ENCODE measurements at regions not wholly inside any gene's neighbourhood (a gene's known extent, or its start where the extent isn't known, plus 50 kb on each side); places are given as distances from the start of the nearest gene placed in this dataset.

DNA sequence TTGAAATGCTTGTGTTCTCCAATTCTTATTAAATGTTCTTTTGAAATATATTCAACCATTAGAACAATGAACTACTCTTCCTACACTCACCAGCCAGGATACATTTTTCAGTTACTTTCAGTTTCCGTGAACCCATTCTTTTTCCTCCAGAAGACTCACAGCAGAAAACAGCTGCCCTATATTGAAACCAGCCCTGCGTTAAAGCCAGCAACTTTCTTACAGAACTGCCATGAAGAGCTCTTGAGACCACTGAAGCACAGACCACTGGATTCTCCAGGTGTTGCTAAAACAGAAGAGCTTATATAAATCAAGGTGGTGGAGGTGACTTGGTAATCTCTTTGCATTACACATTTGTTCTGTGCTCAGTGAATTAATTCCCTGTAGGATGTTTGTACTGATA, 365.9 kb upstream of the C9orf72 start:
- TF ChIP-seq, protein P1, sequence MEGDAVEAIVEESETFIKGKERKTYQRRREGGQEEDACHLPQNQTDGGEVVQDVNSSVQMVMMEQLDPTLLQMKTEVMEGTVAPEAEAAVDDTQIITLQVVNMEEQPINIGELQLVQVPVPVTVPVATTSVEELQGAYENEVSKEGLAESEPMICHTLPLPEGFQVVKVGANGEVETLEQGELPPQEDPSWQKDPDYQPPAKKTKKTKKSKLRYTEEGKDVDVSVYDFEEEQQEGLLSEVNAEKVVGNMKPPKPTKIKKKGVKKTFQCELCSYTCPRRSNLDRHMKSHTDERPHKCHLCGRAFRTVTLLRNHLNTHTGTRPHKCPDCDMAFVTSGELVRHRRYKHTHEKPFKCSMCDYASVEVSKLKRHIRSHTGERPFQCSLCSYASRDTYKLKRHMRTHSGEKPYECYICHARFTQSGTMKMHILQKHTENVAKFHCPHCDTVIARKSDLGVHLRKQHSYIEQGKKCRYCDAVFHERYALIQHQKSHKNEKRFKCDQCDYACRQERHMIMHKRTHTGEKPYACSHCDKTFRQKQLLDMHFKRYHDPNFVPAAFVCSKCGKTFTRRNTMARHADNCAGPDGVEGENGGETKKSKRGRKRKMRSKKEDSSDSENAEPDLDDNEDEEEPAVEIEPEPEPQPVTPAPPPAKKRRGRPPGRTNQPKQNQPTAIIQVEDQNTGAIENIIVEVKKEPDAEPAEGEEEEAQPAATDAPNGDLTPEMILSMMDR (conservative IDR thresholded peaks at IDR 0.05; ENCODE audit: low read length) = no peak

DNA sequence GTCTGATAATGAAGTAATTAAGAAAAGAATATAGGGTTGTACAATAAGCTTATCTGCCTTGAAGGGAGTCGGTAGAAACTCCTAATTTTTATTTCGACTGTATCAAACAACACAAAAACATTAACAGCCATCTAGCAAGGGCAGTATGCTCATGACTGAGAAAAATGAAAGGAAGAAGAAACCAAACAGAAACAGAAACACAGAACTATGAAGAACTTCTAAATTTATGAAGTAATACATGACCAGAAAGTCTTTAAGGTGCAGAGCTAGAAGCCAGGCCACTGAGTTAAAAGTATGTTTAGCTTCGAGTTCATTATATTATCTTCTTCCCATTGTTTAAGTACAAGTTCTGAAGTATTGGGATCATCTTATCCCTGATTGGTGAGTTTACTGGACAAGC, 367.3 kb upstream of the C9orf72 start:
- TF ChIP-seq, protein P1 (conservative IDR thresholded peaks at IDR 0.05; ENCODE audit: low read length) = no peak
- H3K4me3 ChIP-seq (ENCODE audit: low read length) = no peak overlapping the region
- no peak for DNase-seq (ENCODE audit: low read depth)

More for the DNA sequence above, 365.9 kb upstream of the C9orf72 start:
- H3K4me3 ChIP-seq (ENCODE audit: low read length) = no peak overlapping the region
- DNase-seq (ENCODE audit: low read depth) = no peak

DNA sequence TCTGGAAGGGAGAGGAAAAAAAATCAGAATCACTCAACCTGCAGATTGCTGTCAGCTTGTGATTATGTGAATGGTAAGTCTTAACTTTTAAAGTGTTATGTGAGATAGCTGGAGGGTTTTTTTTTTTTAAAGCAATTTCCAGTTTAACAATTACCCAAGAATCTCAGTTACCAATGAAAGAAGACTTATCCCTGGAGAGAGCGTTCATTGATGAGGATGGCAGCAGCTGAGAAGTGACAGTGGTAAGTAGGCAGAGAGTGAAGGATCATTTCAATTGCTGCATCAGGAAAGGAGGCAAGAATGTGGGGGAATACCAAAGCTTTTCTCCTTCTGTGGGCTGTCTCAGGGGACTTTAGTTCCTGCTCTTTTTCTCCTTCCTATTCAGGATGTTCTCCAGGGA, 370.2 kb upstream of the C9orf72 start:
- H3K4me3 ChIP-seq (ENCODE audit: low read length) = no peak overlapping the region
- DNase-seq (ENCODE audit: low read depth) = no peak
- TF ChIP-seq, protein P1 (conservative IDR thresholded peaks at IDR 0.05; ENCODE audit: low read length) = no peak

- DNase-seq (ENCODE audit: low read depth) = peak; percentile 1
- TF ChIP-seq, protein P1 (conservative IDR thresholded peaks at IDR 0.05; ENCODE audit: low read length) = no peak
- no peak overlapping the region for H3K4me3 ChIP-seq (ENCODE audit: low read length)
These were observed 372.1 kb upstream of the C9orf72 start for GRCh38 chr9:27945386-27945785.

DNA sequence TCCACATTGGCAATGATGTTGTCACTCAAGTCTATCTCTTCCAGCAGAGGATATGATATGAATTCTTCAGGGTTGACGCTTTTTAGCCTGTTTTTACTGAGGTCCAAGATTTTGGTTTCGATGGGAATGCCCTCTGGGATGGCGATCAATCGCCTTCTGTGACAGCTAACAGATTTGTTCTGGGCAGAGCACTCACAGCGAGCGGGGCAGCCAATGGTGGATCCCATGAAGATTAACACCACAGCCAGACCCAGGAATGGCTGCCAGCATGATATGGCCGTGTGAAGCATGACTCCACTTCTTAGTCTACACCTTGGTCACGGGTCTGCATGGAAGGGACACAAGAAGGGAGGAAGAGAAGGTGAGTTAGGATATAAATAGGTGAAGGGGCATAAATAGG, 377.1 kb upstream of the C9orf72 start:
- no peak overlapping the region for H3K4me3 ChIP-seq (ENCODE audit: low read length)
- TF ChIP-seq, protein P1 (conservative IDR thresholded peaks at IDR 0.05; ENCODE audit: low read length) = no peak

DNA sequence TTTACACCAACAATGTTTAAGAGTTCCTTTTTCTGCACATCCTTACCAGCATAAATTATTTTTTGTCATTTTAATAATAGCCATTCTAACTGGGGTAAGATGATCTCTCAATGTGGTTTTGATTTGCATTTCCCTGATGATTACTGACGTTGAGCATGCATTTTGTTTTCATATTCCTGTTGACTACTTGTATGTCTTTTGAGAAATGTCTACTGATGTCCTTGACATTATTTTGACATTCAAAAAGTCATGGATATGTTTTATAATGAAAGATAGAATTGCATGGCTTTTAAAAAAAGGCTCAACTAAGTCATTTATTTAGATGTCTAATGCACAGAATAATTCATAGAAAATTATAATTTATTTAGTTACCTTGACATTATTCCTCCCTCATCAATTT, 381.6 kb upstream of the C9orf72 start:
- no peak overlapping the region for H3K4me3 ChIP-seq (ENCODE audit: low read length)
- DNase-seq (ENCODE audit: low read depth) = no peak
- TF ChIP-seq, protein P1 (conservative IDR thresholded peaks at IDR 0.05; ENCODE audit: low read length) = no peak

More for the DNA sequence above, 377.1 kb upstream of the C9orf72 start:
- no peak for DNase-seq (ENCODE audit: low read depth)

- no peak overlapping the region for H3K4me3 ChIP-seq (ENCODE audit: low read length)
- TF ChIP-seq, protein P1 (conservative IDR thresholded peaks at IDR 0.05; ENCODE audit: low read length) = no peak
- DNase-seq (ENCODE audit: low read depth) = no peak
These were observed 390.6 kb upstream of the C9orf72 start for GRCh38 chr9:27963836-27964235.

Data from AG10803 (cell line).